Trophoblast cell (in vitro differentiated cells and primary cell): ENCODE measurements at regions not wholly inside any gene's neighbourhood (a gene's known extent, or its start where the extent isn't known, plus 50 kb on each side); places are given as distances from the start of the nearest gene placed in this dataset.
"Not testable (repeated sequence)": the region's sequence is repeated elsewhere in the genome, so short reads cannot be mapped to it uniquely, and the experiment has no call there.

Experiments
- DNase-seq, 2 donors: peaks; one replicate each; pipeline ENCODE4 v3.0.0-alpha.2; 2016
- H2AFZ ChIP-seq: 2 replicates; pipeline ENCODE4 v1.6.1; 2013; ENCODE audit warnings: low read length, moderate library complexity, mild to moderate bottlenecking; ENCODE audit not compliant: insufficient read depth, poor library complexity
- H2AK5ac ChIP-seq: 2 replicates; pipeline ENCODE4 v1.6.1; 2013; ENCODE audit warnings: mild to moderate bottlenecking, low read length
- H2BK120ac ChIP-seq: 2 replicates; pipeline ENCODE4 v1.6.1; 2013; ENCODE audit warnings: low read length, mild to moderate bottlenecking, moderate library complexity; ENCODE audit not compliant: insufficient read depth, poor library complexity
- H2BK12ac ChIP-seq: 2 replicates; pipeline ENCODE4 v1.6.1; 2013; ENCODE audit warnings: mild to moderate bottlenecking, low read length, moderate library complexity
- H2BK5ac ChIP-seq: 2 replicates; pipeline ENCODE4 v1.6.1; 2013; ENCODE audit warnings: low read length, low read depth, moderate library complexity, mild to moderate bottlenecking; ENCODE audit not compliant: poor library complexity
- H3K14ac ChIP-seq: 2 replicates; pipeline ENCODE4 v1.6.1; 2013; ENCODE audit warnings: mild to moderate bottlenecking, low read length
- H3K18ac ChIP-seq: 2 replicates; pipeline ENCODE4 v1.6.1; 2013; ENCODE audit warnings: mild to moderate bottlenecking, low read length
- H3K23ac ChIP-seq: 2 replicates; pipeline ENCODE4 v1.6.1; 2013; ENCODE audit warnings: low read length
- H3K27ac ChIP-seq: 2 replicates; pipeline ENCODE4 v1.5.1; 2013; ENCODE audit warnings: low read depth, mild to moderate bottlenecking, inconsistent platforms, low read length, moderate library complexity
- H3K27me3 ChIP-seq: 2 replicates; pipeline ENCODE4 v1.6.1; 2013; ENCODE audit warnings: inconsistent platforms, mild to moderate bottlenecking, low read length, moderate library complexity; ENCODE audit not compliant: insufficient read depth
- H3K36me3 ChIP-seq, 2 experiments: 1 replicate in 1 of 2; 2 replicates in 1 of 2; pipeline ENCODE4 v1.6.1; 2013; ENCODE audit warnings: low read length in 2 of 2, mild to moderate bottlenecking in 2 of 2, moderate library complexity in 1 of 2; ENCODE audit not compliant: insufficient read depth in 2 of 2, control insufficient read depth in 1 of 2
- H3K4ac ChIP-seq: 2 replicates; pipeline ENCODE4 v1.6.1; 2013; ENCODE audit warnings: low read depth, mild to moderate bottlenecking, low read length, moderate library complexity
- H3K4me1 ChIP-seq, 2 experiments: 1 replicate in 1 of 2; 2 replicates in 1 of 2; pipeline ENCODE4 v1.6.1; 2013; ENCODE audit warnings: low read length in 2 of 2, mild to moderate bottlenecking in 2 of 2, moderate library complexity in 1 of 2; ENCODE audit not compliant: insufficient read depth in 2 of 2, control insufficient read depth in 1 of 2
- H3K4me2 ChIP-seq: 2 replicates; pipeline ENCODE4 v1.6.1; 2013; ENCODE audit warnings: inconsistent platforms, mild to moderate bottlenecking, low read length, moderate library complexity
- H3K4me3 ChIP-seq: 2 replicates; pipeline ENCODE4 v1.5.1; 2013; ENCODE audit warnings: mild to moderate bottlenecking, low read depth, low read length, inconsistent platforms
- H3K79me1 ChIP-seq: one replicate; pipeline ENCODE4 v1.6.1; 2013; ENCODE audit warnings: low read length
- H3K79me2 ChIP-seq: 2 replicates; pipeline ENCODE4 v1.6.1; 2013; ENCODE audit warnings: low read length, mild to moderate bottlenecking; ENCODE audit not compliant: control insufficient read depth, insufficient read depth, poor library complexity
- H3K9ac ChIP-seq: 2 replicates; pipeline ENCODE4 v1.6.1; 2013; ENCODE audit warnings: mild to moderate bottlenecking, low read length
- H3K9me3 ChIP-seq: 2 replicates; pipeline ENCODE4 v1.6.1; 2013; ENCODE audit warnings: low read depth, mild to moderate bottlenecking, control low read depth, inconsistent platforms, low read length; ENCODE audit not compliant: insufficient read depth
- H4K12ac ChIP-seq: 2 replicates; pipeline ENCODE4 v1.6.1; 2013; ENCODE audit warnings: low read depth, mild to moderate bottlenecking, low read length, moderate library complexity
- H4K8ac ChIP-seq: 2 replicates; pipeline ENCODE4 v1.6.1; 2013; ENCODE audit warnings: low read depth, mild to moderate bottlenecking, low read length, moderate library complexity
- H4K91ac ChIP-seq: one replicate; pipeline ENCODE4 v1.6.1; 2013; ENCODE audit warnings: low read depth, mild to moderate bottlenecking, low read length, moderate library complexity
- WGBS: extraction: QIAGEN DNeasy Blood & Tissue Kit; methylation state at CpG from one replicate; pipeline ENCODE4 v1.1.7; 2013; ENCODE audit warnings: missing lambda C conversion rate; ENCODE audit not compliant: insufficient read length, insufficient coverage; ENCODE audit errors: extremely low coverage; 5-methylcytosine and 5-hydroxymethylcytosine counted together

DNA sequence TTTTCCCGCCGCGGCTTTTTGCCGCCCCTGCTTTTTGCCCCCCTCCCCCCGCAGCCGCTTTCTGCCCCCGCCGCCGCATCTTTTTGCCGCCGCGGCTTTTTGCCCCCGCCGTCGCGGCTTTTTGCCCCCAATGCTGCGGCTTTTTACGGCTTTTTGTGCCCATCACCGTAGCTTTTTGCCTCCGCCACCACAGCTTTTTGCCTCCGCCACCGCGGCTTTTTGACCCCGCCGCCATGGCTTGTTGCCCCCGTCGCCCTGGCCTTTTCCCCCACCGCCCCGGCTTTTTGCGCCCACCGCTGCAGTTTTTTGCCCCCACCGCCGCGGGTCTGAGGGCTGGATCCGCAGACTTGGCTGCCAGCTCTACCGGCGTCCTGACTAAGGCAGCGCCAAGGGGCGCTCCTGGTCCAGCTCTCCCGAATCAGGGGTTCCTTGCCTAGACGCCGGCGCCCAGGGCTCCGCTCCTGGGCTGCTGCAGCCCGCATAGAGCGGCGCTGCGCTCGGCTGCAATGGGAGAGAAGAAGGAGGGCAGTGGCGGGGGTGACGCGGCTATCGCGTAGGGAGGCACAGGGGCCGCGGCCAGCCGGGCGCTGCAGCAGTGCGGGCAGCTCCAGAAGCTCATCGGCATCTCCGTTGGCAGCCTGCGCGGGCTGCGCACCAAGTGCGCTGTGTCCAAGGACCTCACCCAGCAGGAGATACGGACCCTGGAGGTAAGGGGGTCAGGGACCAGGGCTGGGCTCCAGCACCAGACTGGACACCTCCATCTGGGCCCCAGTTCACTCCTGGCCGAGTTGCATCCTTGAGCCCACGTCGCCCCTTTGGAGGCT is 2751.6 kb downstream of the RPIA start:
- H3K18ac ChIP-seq, H3K79me1 ChIP-seq, H3K4me2 ChIP-seq, H4K12ac ChIP-seq, H4K8ac ChIP-seq, H3K4me1 ChIP-seq, H3K4ac ChIP-seq, H3K14ac ChIP-seq, H4K91ac ChIP-seq, H3K36me3 ChIP-seq, H3K27ac ChIP-seq, H2BK120ac ChIP-seq, H3K79me2 ChIP-seq, H2BK5ac ChIP-seq, H3K23ac ChIP-seq, H2BK12ac ChIP-seq, H3K9ac ChIP-seq, H2AFZ ChIP-seq, DNase-seq, H3K4me3 ChIP-seq, H2AK5ac ChIP-seq: not testable (repeated sequence)
- no CpG with 5 or more reads among the region's 69 CpGs for WGBS
- Histone ChIP-seq H3K27me3 (peaks cover 16% of the 10 kb centered on the region), H3K9me3 (peaks cover 15% of the 10 kb centered on the region)

DNA sequence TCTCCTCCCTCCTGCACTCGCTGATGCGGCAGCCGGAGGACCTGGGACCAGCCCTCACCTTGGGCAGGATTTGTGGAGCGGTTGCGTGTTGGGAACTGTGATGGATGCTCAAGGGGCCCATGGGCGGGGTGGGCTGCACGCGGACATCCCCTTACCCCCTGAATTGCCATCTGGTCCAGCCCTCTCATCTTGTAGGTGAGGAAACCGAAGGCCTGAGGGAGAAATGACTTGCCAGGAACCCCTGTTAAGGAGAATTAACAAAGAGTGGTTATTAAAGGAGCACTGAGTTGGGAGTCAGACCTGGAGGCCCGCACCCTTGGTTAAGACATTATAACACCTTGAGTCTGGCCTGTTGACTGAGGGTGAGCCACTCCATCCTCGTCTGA is 2752.2 kb downstream of the RPIA start:
- Histone ChIP-seq H3K9me3 (peaks cover 15% of the 10 kb centered on the region), H3K27me3 (peaks cover 16% of the 10 kb centered on the region)
- H3K23ac ChIP-seq, H3K79me2 ChIP-seq, H4K12ac ChIP-seq, H4K8ac ChIP-seq, H3K4me1 ChIP-seq, H3K4ac ChIP-seq, DNase-seq, H4K91ac ChIP-seq, H3K18ac ChIP-seq, H2AFZ ChIP-seq, H2BK120ac ChIP-seq, H2BK12ac ChIP-seq, H3K14ac ChIP-seq, H3K9ac ChIP-seq, H3K79me1 ChIP-seq, H3K4me3 ChIP-seq, H2BK5ac ChIP-seq, H3K4me2 ChIP-seq, H2AK5ac ChIP-seq, H3K27ac ChIP-seq, H3K36me3 ChIP-seq: not testable (repeated sequence)
- WGBS = no CpG with 5 or more reads among the region's 11 CpGs

DNA sequence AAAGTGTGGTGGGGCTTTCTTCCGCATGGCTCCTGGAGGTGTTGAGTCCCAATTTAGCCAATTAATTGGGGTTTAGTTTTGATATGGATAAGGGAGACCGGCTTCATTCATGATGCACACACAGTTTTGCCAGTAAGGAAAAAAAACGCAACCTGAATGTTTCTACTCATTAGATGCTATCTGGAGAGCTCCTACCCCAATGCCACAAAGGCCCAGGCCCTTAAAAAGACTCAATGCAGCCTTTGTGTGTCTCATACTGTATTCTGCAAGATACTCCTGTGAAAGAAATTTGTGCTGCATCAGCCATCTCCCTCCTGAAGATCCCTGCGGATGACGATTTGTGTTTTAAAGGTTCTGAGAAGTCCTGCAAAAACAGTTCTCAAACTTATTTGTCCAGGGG is 2754.2 kb downstream of the RPIA start:
- not testable (repeated sequence) for H3K4me1 ChIP-seq, H4K91ac ChIP-seq, H3K4ac ChIP-seq, H2AFZ ChIP-seq, H3K27ac ChIP-seq, H3K79me2 ChIP-seq, H2BK12ac ChIP-seq, H2AK5ac ChIP-seq, H4K8ac ChIP-seq, H3K4me2 ChIP-seq, H3K36me3 ChIP-seq, DNase-seq, H3K79me1 ChIP-seq, H2BK5ac ChIP-seq, H3K9ac ChIP-seq, H3K18ac ChIP-seq, H2BK120ac ChIP-seq, H3K23ac ChIP-seq, H3K4me3 ChIP-seq, H3K14ac ChIP-seq, H4K12ac ChIP-seq
- Histone ChIP-seq H3K9me3 (peaks cover 13% of the 10 kb centered on the region), H3K27me3 (peaks cover 16% of the 10 kb centered on the region)
- WGBS = no CpG with 5 or more reads among the region's 5 CpGs

DNA sequence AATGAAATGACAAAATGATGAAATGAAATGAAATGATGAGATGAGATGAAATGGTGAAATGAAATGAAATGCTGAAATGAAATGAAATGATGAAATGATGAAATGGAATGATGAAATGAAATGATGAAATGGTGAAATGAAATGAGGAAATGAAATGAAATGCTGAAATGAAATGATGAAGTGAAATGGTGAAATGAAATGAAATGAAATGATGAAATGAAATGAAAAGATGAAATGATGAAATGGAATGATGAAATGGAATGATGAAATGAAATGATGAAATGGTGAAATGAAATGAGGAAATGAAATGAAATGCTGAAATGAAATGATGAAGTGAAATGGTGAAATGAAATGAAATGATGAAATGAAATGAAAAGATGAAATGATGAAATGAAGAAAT is 2755.0 kb downstream of the RPIA start:
- H3K4me3 ChIP-seq, H3K18ac ChIP-seq, H3K14ac ChIP-seq, H2BK12ac ChIP-seq, H2BK120ac ChIP-seq, H3K27ac ChIP-seq, DNase-seq, H4K12ac ChIP-seq, H3K9ac ChIP-seq, H3K79me1 ChIP-seq, H3K23ac ChIP-seq, H3K4me2 ChIP-seq, H2AK5ac ChIP-seq, H4K8ac ChIP-seq, H3K4me1 ChIP-seq, H3K36me3 ChIP-seq, H2AFZ ChIP-seq, H3K79me2 ChIP-seq, H4K91ac ChIP-seq, H2BK5ac ChIP-seq, H3K4ac ChIP-seq: not testable (repeated sequence)
- Histone ChIP-seq H3K27me3 (peaks cover 16% of the 10 kb centered on the region), H3K9me3 (peaks cover 13% of the 10 kb centered on the region)
